ENCODE measurements at regions not wholly inside any gene's neighbourhood (a gene's known extent, or its start where the extent isn't known, plus 50 kb on each side); places are given as distances from the start of the nearest gene placed in this dataset.
"Not testable (repeated sequence)": the region's sequence is repeated elsewhere in the genome, so short reads cannot be mapped to it uniquely, and the experiment has no call there.

- intact Hi-C loops (cut with DNase I): no loop called here
- ATAC-seq: peak; percentile 84 to 92 (median 89)
- no peaks in the 10 kb centered on the region for H3K36me3 ChIP-seq
- FAIRE-seq: no peak
- peak in 2 of 6 donors; percentile 7 to 14 for DNase-seq
- TF ChIP-seq CTCF (IDR thresholded peaks at IDR 0.05): no peak
- H3K27me3 ChIP-seq: no peaks in the 10 kb centered on the region
- no peaks in the 10 kb centered on the region for H3K9me3 ChIP-seq
- 20 to 26% methylated on average over 2 of the region's 2 CpGs for WGBS, 2 donors
- no peak overlapping the region for H3K4me3 ChIP-seq
- peaks cover 0 to 9% (median 3%) of the 10 kb centered on the region in 3 donors for H3K4me1 ChIP-seq
- H3K27ac ChIP-seq: peak overlapping the region in 2 of 4 donors; percentile 55 to 59
Observed at GRCh38 chr3:73827725-73828211, 203.0 kb upstream of the PDZRN3 start.

GRCh38 chr3:73827204-73827603 is 202.5 kb upstream of the PDZRN3 start:
- peaks cover 0 to 9% (median 3%) of the 10 kb centered on the region in 3 donors for H3K4me1 ChIP-seq
- no peaks in the 10 kb centered on the region for H3K36me3 ChIP-seq
- DNase-seq (no peak), FAIRE-seq (no peak), ATAC-seq (peak; percentile 55 to 74 (median 66))
- no peaks in the 10 kb centered on the region for H3K27me3 ChIP-seq
- 55 to 57% methylated on average over 2 of the region's 2 CpGs for WGBS, 2 donors
- no peak for TF ChIP-seq CTCF (IDR thresholded peaks at IDR 0.05)
- no peak overlapping the region for H3K4me3 ChIP-seq
- no peaks in the 10 kb centered on the region for H3K9me3 ChIP-seq
- intact Hi-C loops (cut with DNase I): no loop called here
- H3K27ac ChIP-seq: peak overlapping the region in 2 of 4 donors; percentile 55 to 59

GRCh38 chr3:73820896-73821295 is 196.2 kb upstream of the PDZRN3 start:
- FAIRE-seq; intact Hi-C loops (cut with DNase I); DNase-seq; H3K4me1 ChIP-seq; H3K9me3 ChIP-seq; H3K36me3 ChIP-seq; H3K27ac ChIP-seq; ATAC-seq; H3K27me3 ChIP-seq; H3K4me3 ChIP-seq: not testable (repeated sequence)

GRCh38 chr3:73820431-73820830 is 195.7 kb upstream of the PDZRN3 start:
- Histone ChIP-seq H3K27me3 (no peaks in the 10 kb centered on the region), H3K36me3 (no peaks in the 10 kb centered on the region), H3K9me3 (no peaks in the 10 kb centered on the region), H3K4me3 (no peak overlapping the region), H3K4me1 (no peaks in the 10 kb centered on the region), H3K27ac (no peak overlapping the region)
- no peak for FAIRE-seq
- WGBS, 2 donors: 88 to 100% methylated on average over 1 of the region's 1 CpG
- DNase-seq: no peak
- no peak for ATAC-seq
- no peak for TF ChIP-seq CTCF (IDR thresholded peaks at IDR 0.05)
- intact Hi-C loops (cut with DNase I): no loop called here

- no peak for ATAC-seq
- no peaks in the 10 kb centered on the region for H3K36me3 ChIP-seq
- H3K27me3 ChIP-seq: no peaks in the 10 kb centered on the region
- no peak for FAIRE-seq
- DNase-seq: no peak
- intact Hi-C loops (cut with DNase I): no loop called here
- no peak for TF ChIP-seq CTCF (IDR thresholded peaks at IDR 0.05)
- H3K9me3 ChIP-seq: no peaks in the 10 kb centered on the region
- 93 to 96% methylated on average over 1 of the region's 1 CpG for WGBS, 2 donors
- no peak overlapping the region for H3K4me3 ChIP-seq
- no peaks in the 10 kb centered on the region for H3K4me1 ChIP-seq
- H3K27ac ChIP-seq: no peak overlapping the region
Observed at GRCh38 chr3:73815966-73816365, 191.2 kb upstream of the PDZRN3 start.

All from pancreas (tissue), 10 donors.